ENCODE measurements at regions not wholly inside any gene's neighbourhood (a gene's known extent, or its start where the extent isn't known, plus 50 kb on each side); places are given as distances from the start of the nearest gene placed in this dataset.

DNA sequence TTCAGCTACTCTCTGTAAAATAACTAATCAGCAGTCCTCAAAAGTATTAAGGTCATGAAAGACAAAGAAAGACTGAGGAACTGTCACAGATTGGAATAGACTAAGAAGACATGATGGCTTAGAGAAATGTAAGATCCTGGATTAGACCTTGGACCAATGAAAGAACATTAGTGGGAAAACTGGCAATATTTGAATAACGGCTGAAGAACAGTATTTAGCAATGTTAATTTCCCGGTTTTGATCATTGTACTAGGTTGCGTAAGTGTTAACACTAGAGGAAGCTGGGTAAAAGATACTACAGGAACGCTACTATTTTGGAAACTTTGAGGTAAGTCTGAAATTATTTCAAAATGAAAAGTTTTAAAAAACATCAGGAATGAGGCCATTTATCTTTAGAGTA, 98.8 kb upstream of the RESF1 start:
- Histone ChIP-seq H3K9ac (ENCODE audit: insufficient read depth in 1 of 2, low read depth in 2 of 2, low read length in 2 of 2) (no peak overlapping the region), H3K4me2 (ENCODE audit: insufficient read depth, low read length) (no peak overlapping the region), H3K9me3 (replicated peaks; ENCODE audit: control insufficient read depth, insufficient read depth, low read depth, low read length) (peaks cover 3% of the 10 kb centered on the region), H2AFZ (ENCODE audit: low read depth, low read length) (no peak overlapping the region), H3K27me3 (ENCODE audit: control insufficient read depth in 2 of 2, insufficient read depth in 2 of 2, low read length in 2 of 2) (no peaks in the 10 kb centered on the region), H3K27ac (ENCODE audit: extremely low read depth, low read depth, low read length) (no peak overlapping the region), H3K9me1 (ENCODE audit: control insufficient read depth, insufficient read depth, low read length) (no peaks in the 10 kb centered on the region), H3K36me3 (ENCODE audit: control insufficient read depth, insufficient read depth, low read length) (no peaks in the 10 kb centered on the region), H3K79me2 (ENCODE audit: control insufficient read depth, insufficient read depth, low read length) (no peaks in the 10 kb centered on the region), H3K4me1 (replicated peaks in 1 of 2; ENCODE audit: control insufficient read depth in 2 of 2, insufficient read depth in 2 of 2, low read length in 2 of 2) (no peaks in the 10 kb centered on the region), H4K20me1 (replicated peaks; ENCODE audit: control insufficient read depth, insufficient read depth, low read length) (no peaks in the 10 kb centered on the region), H3K4me3 (no peak overlapping the region)
- no TSS peak for BruUV-seq (replicated peaks)
- 72% methylated on average over 4 of the region's 4 CpGs for WGBS (ENCODE audit: insufficient coverage, low coverage, missing lambda C conversion rate)
- TF ChIP-seq CEBPG (CRISPR knock-in tag; IDR thresholded peaks at IDR 0.05) (no peak), CEBPG (tag; conservative IDR thresholded peaks at IDR 0.05 in 1 of 2, IDR thresholded peaks at IDR 0.05 in 1 of 2) (0 out of 4 replicates have a peak, but pooled peaks of 1 of the 2 experiments have one; percentile 11), ZNF347 (CRISPR knock-in tag; IDR thresholded peaks at IDR 0.05; ENCODE audit: low read depth) (no peak), KLF6 (CRISPR knock-in tag; IDR thresholded peaks at IDR 0.05; ENCODE audit: borderline replicate concordance) (no peak), CEBPB (tag; IDR thresholded peaks at IDR 0.05) (peak; percentile 48; the same call in 1 of the 2 replicates)
- FAIRE-seq (no peak), DNase-seq (ENCODE audit: extremely low read depth in 1 of 4, low spot score in 3 of 4) (no peak), ATAC-seq (no peak)
- in situ Hi-C loops (cut with MboI) (no loop called here), intact Hi-C loops (cut with micrococcal nuclease) (no loop called here)
- ChIA-PET CTCF (ENCODE audit: low intra/inter-chr PET ratio) (no interaction called here), POLR2A (no interaction called here)

DNA sequence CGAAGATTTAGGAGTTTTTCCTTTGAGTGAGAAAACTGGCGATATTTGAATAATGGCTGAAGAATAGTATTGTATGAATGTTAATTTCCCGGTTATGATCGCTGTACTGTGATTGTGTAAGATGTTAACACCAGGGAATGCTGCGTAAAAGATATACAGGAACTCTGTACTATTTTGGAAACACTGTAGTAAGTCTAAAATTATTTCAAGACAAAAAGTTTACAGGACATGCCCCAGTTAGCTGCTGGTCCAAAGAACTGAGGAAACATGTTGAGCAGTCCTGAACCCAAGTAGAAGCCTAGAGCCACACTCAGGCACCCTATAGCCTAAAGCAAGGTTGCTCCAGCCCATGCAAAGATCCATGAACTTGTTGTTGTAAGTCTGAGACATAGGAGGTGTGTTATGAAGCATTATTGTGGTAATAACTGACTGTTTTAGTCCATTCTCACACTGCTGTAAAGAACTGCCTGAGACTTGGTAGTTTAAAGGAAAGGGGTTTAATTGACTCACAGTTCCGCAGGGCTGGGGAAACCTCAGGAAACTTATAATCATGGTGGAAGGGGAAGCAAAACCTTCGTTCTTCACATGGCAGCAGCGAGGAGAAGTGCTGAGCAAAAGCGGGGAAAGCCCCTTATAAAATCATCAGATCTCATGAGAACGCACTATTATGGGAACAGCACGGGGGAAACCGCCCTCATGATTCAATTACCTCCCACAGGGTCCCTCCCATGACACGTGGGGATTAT, 99.8 kb upstream of the RESF1 start:
- Histone ChIP-seq H3K9me1 (ENCODE audit: control insufficient read depth, insufficient read depth, low read length) (no peaks in the 10 kb centered on the region), H3K4me1 (replicated peaks in 1 of 2; ENCODE audit: control insufficient read depth in 2 of 2, insufficient read depth in 2 of 2, low read length in 2 of 2) (no peaks in the 10 kb centered on the region), H3K27me3 (ENCODE audit: control insufficient read depth in 2 of 2, insufficient read depth in 2 of 2, low read length in 2 of 2) (no peaks in the 10 kb centered on the region), H3K27ac (ENCODE audit: extremely low read depth, low read depth, low read length) (no peak overlapping the region), H3K79me2 (ENCODE audit: control insufficient read depth, insufficient read depth, low read length) (no peaks in the 10 kb centered on the region), H3K4me3 (no peak overlapping the region), H3K9me3 (replicated peaks; ENCODE audit: control insufficient read depth, insufficient read depth, low read depth, low read length) (peaks cover 3% of the 10 kb centered on the region), H3K36me3 (ENCODE audit: control insufficient read depth, insufficient read depth, low read length) (no peaks in the 10 kb centered on the region), H2AFZ (ENCODE audit: low read depth, low read length) (no peak overlapping the region), H3K4me2 (ENCODE audit: insufficient read depth, low read length) (no peak overlapping the region), H4K20me1 (replicated peaks; ENCODE audit: control insufficient read depth, insufficient read depth, low read length) (no peaks in the 10 kb centered on the region), H3K9ac (ENCODE audit: insufficient read depth in 1 of 2, low read depth in 2 of 2, low read length in 2 of 2) (no peak overlapping the region)
- CTCF ChIA-PET (ENCODE audit: low intra/inter-chr PET ratio) = no interaction called here
- in situ Hi-C loops (cut with MboI) = no loop called here
- FAIRE-seq = no peak
- intact Hi-C loops (cut with micrococcal nuclease) = no loop called here
- POLR2A ChIA-PET = no interaction called here
- WGBS (ENCODE audit: insufficient coverage, low coverage, missing lambda C conversion rate) = 54% methylated on average over 13 of the region's 13 CpGs
- no peak for DNase-seq (ENCODE audit: extremely low read depth in 1 of 4, low spot score in 3 of 4)
- ATAC-seq = no peak
- BruUV-seq (replicated peaks) = no TSS peak
- no peak for TF ChIP-seq HEY1 (CRISPR knock-in tag; IDR thresholded peaks at IDR 0.05; ENCODE audit: borderline replicate concordance)
- TF ChIP-seq, protein P1, sequence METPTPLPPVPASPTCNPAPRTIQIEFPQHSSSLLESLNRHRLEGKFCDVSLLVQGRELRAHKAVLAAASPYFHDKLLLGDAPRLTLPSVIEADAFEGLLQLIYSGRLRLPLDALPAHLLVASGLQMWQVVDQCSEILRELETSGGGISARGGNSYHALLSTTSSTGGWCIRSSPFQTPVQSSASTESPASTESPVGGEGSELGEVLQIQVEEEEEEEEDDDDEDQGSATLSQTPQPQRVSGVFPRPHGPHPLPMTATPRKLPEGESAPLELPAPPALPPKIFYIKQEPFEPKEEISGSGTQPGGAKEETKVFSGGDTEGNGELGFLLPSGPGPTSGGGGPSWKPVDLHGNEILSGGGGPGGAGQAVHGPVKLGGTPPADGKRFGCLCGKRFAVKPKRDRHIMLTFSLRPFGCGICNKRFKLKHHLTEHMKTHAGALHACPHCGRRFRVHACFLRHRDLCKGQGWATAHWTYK (CRISPR knock-in tag; IDR thresholded peaks at IDR 0.05) = no peak
- TF ChIP-seq ZNF695 (CRISPR knock-in tag; IDR thresholded peaks at IDR 0.05) = no peak
- TF ChIP-seq, protein P2, sequence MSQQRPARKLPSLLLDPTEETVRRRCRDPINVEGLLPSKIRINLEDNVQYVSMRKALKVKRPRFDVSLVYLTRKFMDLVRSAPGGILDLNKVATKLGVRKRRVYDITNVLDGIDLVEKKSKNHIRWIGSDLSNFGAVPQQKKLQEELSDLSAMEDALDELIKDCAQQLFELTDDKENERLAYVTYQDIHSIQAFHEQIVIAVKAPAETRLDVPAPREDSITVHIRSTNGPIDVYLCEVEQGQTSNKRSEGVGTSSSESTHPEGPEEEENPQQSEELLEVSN (IDR thresholded peaks at IDR 0.05; ENCODE audit: borderline replicate concordance in 1 of 2, extremely low read depth in 1 of 2, insufficient read depth in 1 of 2, insufficient read length in 1 of 2, low read depth in 1 of 2, low read length in 1 of 2, poor library complexity in 1 of 2, severe bottlenecking in 1 of 2) = no peak
- TF ChIP-seq ZNF324 (CRISPR knock-in tag; IDR thresholded peaks at IDR 0.05) = no peak
- TF ChIP-seq DMBX1 (CRISPR knock-in tag; IDR thresholded peaks at IDR 0.05; ENCODE audit: borderline replicate concordance) = no peak
- TF ChIP-seq ZFP30 (CRISPR knock-in tag; IDR thresholded peaks at IDR 0.05; ENCODE audit: borderline replicate concordance) = no peak
- TF ChIP-seq ESRRA (IDR thresholded peaks at IDR 0.05; ENCODE audit: borderline replicate concordance, low read depth) = no peak
- no peak for TF ChIP-seq ZNF311 (CRISPR knock-in tag; IDR thresholded peaks at IDR 0.05)

All from K562 (cell line).